ENCODE measurements at regions not wholly inside any gene's neighbourhood (a gene's known extent, or its start where the extent isn't known, plus 50 kb on each side); places are given as distances from the start of the nearest gene placed in this dataset.

GRCh38 chr1:201639391-201639790, 100.5 kb downstream of the NAV1 start:
- Histone ChIP-seq H4K20me1 (ENCODE audit: insufficient read depth, low read length) (no peaks in the 10 kb centered on the region), H3K4me3 (replicated peaks in 1 of 3; ENCODE audit: low read depth in 2 of 3, low read length in 3 of 3) (no peak overlapping the region), H3K4me2 (replicated peaks; ENCODE audit: extremely low read depth, low read length, poor library complexity, severe bottlenecking) (no peak overlapping the region), H2AFZ (ENCODE audit: insufficient read depth, low read depth, low read length, poor library complexity, severe bottlenecking) (no peak overlapping the region), H3K27me3 (ENCODE audit: control insufficient read depth in 2 of 2, insufficient read depth in 2 of 2, low read length in 2 of 2) (no peaks in the 10 kb centered on the region), H3K79me2 (ENCODE audit: insufficient read depth, low read length) (no peaks in the 10 kb centered on the region), H3K36me3 (replicated peaks in 1 of 2; ENCODE audit: control insufficient read depth in 1 of 2, insufficient read depth in 2 of 2, low read length in 2 of 2) (no peaks in the 10 kb centered on the region), H3K9ac (ENCODE audit: insufficient read depth, low read length, poor library complexity, severe bottlenecking) (no peak overlapping the region), H3K9me3 (replicated peaks in 1 of 2; ENCODE audit: control insufficient read depth in 1 of 2, insufficient read depth in 1 of 2, low read length in 2 of 2) (no peaks in the 10 kb centered on the region), H3K27ac (ENCODE audit: low read depth in 1 of 2, low read length in 2 of 2) (no peak overlapping the region), H3K4me1 (ENCODE audit: control insufficient read depth in 1 of 2, insufficient read depth in 2 of 2, low read length in 2 of 2) (no peaks in the 10 kb centered on the region)
- no peak overlapping the region for H3K27ac Mint-ChIP-seq
- no peaks in the 10 kb centered on the region for H3K4me1 Mint-ChIP-seq
- no peak overlapping the region for H3K4me3 Mint-ChIP-seq
- 100% methylated on average over 3 of the region's 7 CpGs for WGBS (ENCODE audit: insufficient coverage)
- H3K27me3 Mint-ChIP-seq (ENCODE audit: low read depth in 3 of 3) = peaks cover 0 to 4% (median 0%) of the 10 kb centered on the region in 3 donors
- DNase-seq = no peak
- no peak for TF ChIP-seq CTCF (IDR thresholded peaks at IDR 0.05)
- intact Hi-C loops (cut with micrococcal nuclease) = no loop called here
- H3K36me3 Mint-ChIP-seq = no peaks in the 10 kb centered on the region
- H3K9me3 Mint-ChIP-seq = peaks cover 2 to 12% (median 5%) of the 10 kb centered on the region in 7 donors

- Mint-ChIP-seq H3K27ac (peak overlapping the region in 1 of 7 donors; percentile 10), H3K36me3 (no peaks in the 10 kb centered on the region), H3K4me3 (no peak overlapping the region), H3K9me3 (peaks cover 2 to 12% (median 5%) of the 10 kb centered on the region in 7 donors), H3K27me3 (ENCODE audit: low read depth in 3 of 3) (peaks cover 0 to 4% (median 0%) of the 10 kb centered on the region in 3 donors), H3K4me1 (no peaks in the 10 kb centered on the region)
- no peak for TF ChIP-seq CTCF (IDR thresholded peaks at IDR 0.05)
- H3K27me3 ChIP-seq (ENCODE audit: control insufficient read depth in 2 of 2, insufficient read depth in 2 of 2, low read length in 2 of 2) = no peaks in the 10 kb centered on the region
- no peak overlapping the region for H3K4me2 ChIP-seq (replicated peaks; ENCODE audit: extremely low read depth, low read length, poor library complexity, severe bottlenecking)
- DNase-seq = no peak
- H3K27ac ChIP-seq (ENCODE audit: low read depth in 1 of 2, low read length in 2 of 2) = no peak overlapping the region
- H3K79me2 ChIP-seq (ENCODE audit: insufficient read depth, low read length) = no peaks in the 10 kb centered on the region
- no CpG with 5 or more reads among the region's 6 CpGs for WGBS (ENCODE audit: insufficient coverage)
- H3K36me3 ChIP-seq (replicated peaks in 1 of 2; ENCODE audit: control insufficient read depth in 1 of 2, insufficient read depth in 2 of 2, low read length in 2 of 2) = no peaks in the 10 kb centered on the region
- H4K20me1 ChIP-seq (ENCODE audit: insufficient read depth, low read length) = no peaks in the 10 kb centered on the region
- no peak overlapping the region for H3K4me3 ChIP-seq (replicated peaks in 1 of 3; ENCODE audit: low read depth in 2 of 3, low read length in 3 of 3)
- H3K4me1 ChIP-seq (ENCODE audit: control insufficient read depth in 1 of 2, insufficient read depth in 2 of 2, low read length in 2 of 2) = no peaks in the 10 kb centered on the region
- H3K9ac ChIP-seq (ENCODE audit: insufficient read depth, low read length, poor library complexity, severe bottlenecking) = no peak overlapping the region
- H3K9me3 ChIP-seq (replicated peaks in 1 of 2; ENCODE audit: control insufficient read depth in 1 of 2, insufficient read depth in 1 of 2, low read length in 2 of 2) = no peaks in the 10 kb centered on the region
- intact Hi-C loops (cut with micrococcal nuclease) = no loop called here
- no peak overlapping the region for H2AFZ ChIP-seq (ENCODE audit: insufficient read depth, low read depth, low read length, poor library complexity, severe bottlenecking)
These were observed 100.9 kb downstream of the NAV1 start for GRCh38 chr1:201639826-201640225.

Data from CD14-positive monocyte (primary cell).